GM12878 (cell line): ENCODE measurements at regions not wholly inside any gene's neighbourhood (a gene's known extent, or its start where the extent isn't known, plus 50 kb on each side); places are given as distances from the start of the nearest gene placed in this dataset.

Experiments
- ATAC-seq: fragments of 200-7000 bp; cut with Tn5 transposase; 3 replicates; pipeline ENCODE4 v1.9.1; 2020; ENCODE audit warnings: mild to moderate bottlenecking, moderate library complexity
- BruUV-seq: library from RNA; stranded (reverse); fragments of 400-500 nt; replicated peaks from 2 replicates; lab custom pipeline; 2021; lab: Mats Ljungman, UMichigan
- CTCF ChIA-PET: fragments of 300-600 bp; sonication (Branson Sonifier 250); formaldehyde crosslinking; extraction: SDS; loops from one replicate; lab custom pipeline; 2021; ENCODE audit warnings: inconsistent platforms; lab: Yijun Ruan, JAX
- POLR2A ChIA-PET: fragments of 350-600 bp; formaldehyde crosslinking; extraction: SDS; loops from one replicate; lab custom pipeline; 2021; ENCODE audit warnings: inconsistent platforms; lab: Charles Lee
- RAD21 ChIA-PET: fragments of 300-600 bp; sonication (Branson Sonifier 250); formaldehyde crosslinking; loops from one replicate; lab custom pipeline; 2023; ENCODE audit warnings: antibody characterized with exemption; ENCODE audit not compliant: unreplicated experiment; lab: Charles Lee
- SMC1A ChIA-PET: fragments of 300-600 bp; sonication (Branson Sonifier 250); formaldehyde crosslinking; loops from one replicate; lab custom pipeline; 2023; ENCODE audit not compliant: unreplicated experiment, uncharacterized antibody; lab: Charles Lee
- DNase-seq: peaks from one replicate; pipeline ENCODE4 v3.0.0-alpha.2; 2011; ENCODE audit warnings: low read depth, low spot score
- FAIRE-seq: peaks from 3 replicates; lab custom pipeline; 2011; peaks lifted over from hg19 to GRCh38; lab: Jason Lieb, UNC
- H2AFZ ChIP-seq: 2 replicates; pipeline ENCODE4 v1.6.0; 2011; ENCODE audit warnings: low read depth, low read length, control low read depth; ENCODE audit not compliant: control insufficient read depth
- H3K27ac ChIP-seq: 2 replicates; pipeline ENCODE4 v1.5.1; 2011; ENCODE audit warnings: control low read depth; ENCODE audit not compliant: control insufficient read depth, insufficient read depth
- H3K27me3 ChIP-seq, 2 experiments: replicated peaks in 1 of 2; 2 replicates each; pipeline versions ENCODE4 v1.6.0 to v1.6.1; 2011; ENCODE audit warnings: low read length in 1 of 2; ENCODE audit not compliant: control insufficient read depth in 2 of 2, insufficient read depth in 2 of 2
- H3K36me3 ChIP-seq, 2 experiments: 2 replicates each; pipeline ENCODE4 v1.5.1; 2011; ENCODE audit warnings: low read length in 1 of 2; ENCODE audit not compliant: control insufficient read depth in 2 of 2, insufficient read depth in 2 of 2
- H3K4me1 ChIP-seq: 2 replicates; pipeline ENCODE4 v1.6.1; 2011; ENCODE audit warnings: mild to moderate bottlenecking, low read length, moderate library complexity, mixed read lengths; ENCODE audit not compliant: control insufficient read depth, insufficient read depth
- H3K4me2 ChIP-seq: 2 replicates; pipeline ENCODE4 v1.6.0; 2011; ENCODE audit warnings: control low read depth; ENCODE audit not compliant: control insufficient read depth, insufficient read depth
- H3K4me3 ChIP-seq: fragments of 200-600 bp; sonication (generic); 2 replicates; pipeline ENCODE4 v1.5.1; 2016
- H3K79me2 ChIP-seq: 2 replicates; pipeline ENCODE4 v1.6.0; 2011; ENCODE audit warnings: low read length; ENCODE audit not compliant: control insufficient read depth, insufficient read depth
- H3K9ac ChIP-seq: 2 replicates; pipeline ENCODE4 v1.8.0; 2011; ENCODE audit warnings: low read length, control low read depth, mixed read lengths; ENCODE audit not compliant: control insufficient read depth, insufficient read depth
- H3K9me3 ChIP-seq: replicated peaks from 3 replicates; pipeline ENCODE4 v1.5.1; 2011; ENCODE audit warnings: mild to moderate bottlenecking, low read length; ENCODE audit not compliant: control insufficient read depth, insufficient read depth
- H4K20me1 ChIP-seq: 2 replicates; pipeline ENCODE4 v1.6.0; 2011; ENCODE audit not compliant: control insufficient read depth, insufficient read depth
- NBN ChIP-seq: fragments of 450-650 bp; IDR thresholded peaks from 2 replicates; pipeline ENCODE4 v1.6.1; 2016
- NFXL1 ChIP-seq: fragments of 450-650 bp; IDR thresholded peaks from 2 replicates; pipeline ENCODE4 v1.6.1; 2017; ENCODE audit warnings: antibody characterized with exemption, mild to moderate bottlenecking, borderline replicate concordance
- ZZZ3 ChIP-seq: IDR thresholded peaks from 2 replicates; pipeline ENCODE4 v1.6.1; 2011; ENCODE audit warnings: low read depth; ENCODE audit not compliant: control insufficient read depth, insufficient read length
- WGBS: methylation state at CpG from one replicate; pipeline ENCODE4 v1.1.6; 2016; ENCODE audit warnings: low lambda C conversion rate; ENCODE audit not compliant: insufficient replicate concordance, insufficient coverage; ENCODE audit errors: missing lambda C conversion rate; 5-methylcytosine and 5-hydroxymethylcytosine counted together
- in situ Hi-C: fragments of 300-500 bp; cut with MboI; formaldehyde crosslinking; loops from 9 replicates; pipeline ENCODE4 v1.14.3; 2018; ENCODE audit warnings: mixed read lengths
- intact Hi-C: fragments of 100-400 bp; cut with micrococcal nuclease; formaldehyde crosslinking; loops from one replicate; pipeline ENCODE4 v1.14.2; 2022; ENCODE audit not compliant: unreplicated experiment
- TF ChIP-seq, protein P1 (sequence below): IDR thresholded peaks from 2 replicates; pipeline ENCODE4 v1.6.1; 2011; ENCODE audit warnings: low read depth, low read length, improper control_type of control experiment, borderline replicate concordance
- TF ChIP-seq, protein P2 (sequence below): fragments of 450-650 bp; IDR thresholded peaks from 2 replicates; pipeline ENCODE4 v1.6.1; 2017; ENCODE audit warnings: antibody characterized with exemption, mild to moderate bottlenecking, moderate library complexity

DNA sequence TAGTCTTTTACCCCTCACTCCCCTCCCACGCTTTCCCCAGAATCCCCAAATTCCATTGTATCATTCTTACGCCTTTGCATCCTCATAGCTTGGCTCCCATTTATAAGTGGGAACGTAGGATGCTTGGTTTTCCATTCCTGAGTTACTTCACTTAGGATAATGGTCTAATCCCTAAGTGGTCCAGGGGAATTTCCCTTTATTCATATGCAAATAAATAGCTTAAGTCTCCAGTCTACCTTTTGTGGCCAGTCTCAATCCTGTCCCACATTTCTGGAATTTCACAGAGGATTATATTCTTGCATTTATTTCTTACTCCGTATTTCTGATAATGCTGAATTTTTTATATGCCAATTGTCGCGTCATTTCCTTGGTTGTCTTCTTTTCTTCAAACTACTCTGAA, 245.6 kb upstream of the DAB2 start:
- H2AFZ ChIP-seq: no peak overlapping the region
- RAD21 ChIA-PET: no interaction called here
- in situ Hi-C loops (no loop called here), intact Hi-C loops (no loop called here)
- 48% methylated on average over 6 of the region's 6 CpGs for WGBS
- H3K36me3 ChIP-seq: no peaks in the 10 kb centered on the region
- no peak overlapping the region for H3K4me2 ChIP-seq
- FAIRE-seq (no peak), ATAC-seq (no peak), DNase-seq (no peak)
- TF ChIP-seq ZZZ3: no peak
- TF ChIP-seq NBN: no peak
- no peaks in the 10 kb centered on the region for H3K9me3 ChIP-seq
- SMC1A ChIA-PET: interaction anchor here (1.0 kb wide), 1 partner anchor 28 kb away, joined by 3 read pairs; no protein-coding TSS in a partner anchor
- H3K79me2 ChIP-seq: no peaks in the 10 kb centered on the region
- H3K9ac ChIP-seq: no peak overlapping the region
- CTCF ChIA-PET: no interaction called here
- POLR2A ChIA-PET: no interaction called here
- no peak overlapping the region for H3K27ac ChIP-seq
- H3K27me3 ChIP-seq: no peaks in the 10 kb centered on the region
- H4K20me1 ChIP-seq: no peaks in the 10 kb centered on the region
- H3K4me3 ChIP-seq: no peak overlapping the region
- BruUV-seq: no TSS peak
- H3K4me1 ChIP-seq: no peaks in the 10 kb centered on the region

DNA sequence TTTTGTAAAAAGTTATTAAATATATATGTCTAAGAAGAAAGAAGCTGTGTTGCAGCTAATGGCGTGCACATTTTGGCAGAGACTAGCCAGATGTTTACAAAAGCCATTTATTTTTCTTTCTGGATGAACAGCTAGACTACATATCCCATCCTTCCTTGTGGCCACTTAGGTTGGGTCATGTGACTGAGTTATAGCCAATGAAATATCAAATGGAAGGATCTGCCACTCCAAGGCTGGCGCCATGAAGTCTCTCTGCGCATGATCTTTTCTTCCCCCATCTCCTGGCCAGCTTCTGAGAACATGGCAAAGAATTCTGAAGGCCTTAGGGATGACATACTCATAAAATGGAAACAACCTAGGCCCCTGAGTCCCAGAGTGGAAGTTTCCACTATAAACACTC, 244.2 kb upstream of the DAB2 start:
- no peak overlapping the region for H3K4me2 ChIP-seq
- no peak for TF ChIP-seq NFXL1
- TF ChIP-seq, protein P1, sequence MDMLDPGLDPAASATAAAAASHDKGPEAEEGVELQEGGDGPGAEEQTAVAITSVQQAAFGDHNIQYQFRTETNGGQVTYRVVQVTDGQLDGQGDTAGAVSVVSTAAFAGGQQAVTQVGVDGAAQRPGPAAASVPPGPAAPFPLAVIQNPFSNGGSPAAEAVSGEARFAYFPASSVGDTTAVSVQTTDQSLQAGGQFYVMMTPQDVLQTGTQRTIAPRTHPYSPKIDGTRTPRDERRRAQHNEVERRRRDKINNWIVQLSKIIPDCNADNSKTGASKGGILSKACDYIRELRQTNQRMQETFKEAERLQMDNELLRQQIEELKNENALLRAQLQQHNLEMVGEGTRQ: no peak
- TF ChIP-seq, protein P2, sequence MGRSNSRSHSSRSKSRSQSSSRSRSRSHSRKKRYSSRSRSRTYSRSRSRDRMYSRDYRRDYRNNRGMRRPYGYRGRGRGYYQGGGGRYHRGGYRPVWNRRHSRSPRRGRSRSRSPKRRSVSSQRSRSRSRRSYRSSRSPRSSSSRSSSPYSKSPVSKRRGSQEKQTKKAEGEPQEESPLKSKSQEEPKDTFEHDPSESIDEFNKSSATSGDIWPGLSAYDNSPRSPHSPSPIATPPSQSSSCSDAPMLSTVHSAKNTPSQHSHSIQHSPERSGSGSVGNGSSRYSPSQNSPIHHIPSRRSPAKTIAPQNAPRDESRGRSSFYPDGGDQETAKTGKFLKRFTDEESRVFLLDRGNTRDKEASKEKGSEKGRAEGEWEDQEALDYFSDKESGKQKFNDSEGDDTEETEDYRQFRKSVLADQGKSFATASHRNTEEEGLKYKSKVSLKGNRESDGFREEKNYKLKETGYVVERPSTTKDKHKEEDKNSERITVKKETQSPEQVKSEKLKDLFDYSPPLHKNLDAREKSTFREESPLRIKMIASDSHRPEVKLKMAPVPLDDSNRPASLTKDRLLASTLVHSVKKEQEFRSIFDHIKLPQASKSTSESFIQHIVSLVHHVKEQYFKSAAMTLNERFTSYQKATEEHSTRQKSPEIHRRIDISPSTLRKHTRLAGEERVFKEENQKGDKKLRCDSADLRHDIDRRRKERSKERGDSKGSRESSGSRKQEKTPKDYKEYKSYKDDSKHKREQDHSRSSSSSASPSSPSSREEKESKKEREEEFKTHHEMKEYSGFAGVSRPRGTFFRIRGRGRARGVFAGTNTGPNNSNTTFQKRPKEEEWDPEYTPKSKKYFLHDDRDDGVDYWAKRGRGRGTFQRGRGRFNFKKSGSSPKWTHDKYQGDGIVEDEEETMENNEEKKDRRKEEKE: no peak
- TF ChIP-seq, all 136 proteins: peak for 0
- RAD21 ChIA-PET: no interaction called here
- BruUV-seq: no TSS peak
- Histone ChIP-seq H3K36me3 (no peaks in the 10 kb centered on the region), H3K9ac (no peak overlapping the region), H3K4me3 (no peak overlapping the region), H3K9me3 (no peaks in the 10 kb centered on the region), H3K27me3 (no peaks in the 10 kb centered on the region), H4K20me1 (no peaks in the 10 kb centered on the region), H3K4me1 (no peaks in the 10 kb centered on the region), H2AFZ (no peak overlapping the region), H3K27ac (no peak overlapping the region), H3K79me2 (no peaks in the 10 kb centered on the region)
- ATAC-seq (no peak), FAIRE-seq (no peak), DNase-seq (no peak)
- SMC1A ChIA-PET: no interaction called here
- 65% methylated on average over 3 of the region's 3 CpGs for WGBS
- intact Hi-C loops (no loop called here), in situ Hi-C loops (no loop called here)
- CTCF ChIA-PET: no interaction called here
- POLR2A ChIA-PET: no interaction called here
